Epithelial cell of esophagus (primary cell): ENCODE measurements at regions not wholly inside any gene's neighbourhood (a gene's known extent, or its start where the extent isn't known, plus 50 kb on each side); places are given as distances from the start of the nearest gene placed in this dataset.
A peak's percentile ranks its signal among the peaks of the same experiment; 100 is the strongest.

Experiments used
- DNase-seq: peaks from one replicate; pipeline ENCODE4 v3.0.0; 2010; ENCODE audit warnings: low read depth
- H3K4me3 ChIP-seq: 2 replicates; pipeline ENCODE4 v1.5.1; 2011; ENCODE audit warnings: mild to moderate bottlenecking, low read length, control low read depth
- TF ChIP-seq, protein P1 (sequence below): IDR thresholded peaks from 2 replicates; pipeline ENCODE4 v1.5.1; 2011; ENCODE audit warnings: low read depth, mild to moderate bottlenecking, low read length, control low read depth, inconsistent platforms; ENCODE audit not compliant: insufficient read depth; ENCODE audit errors: missing control alignments

DNA sequence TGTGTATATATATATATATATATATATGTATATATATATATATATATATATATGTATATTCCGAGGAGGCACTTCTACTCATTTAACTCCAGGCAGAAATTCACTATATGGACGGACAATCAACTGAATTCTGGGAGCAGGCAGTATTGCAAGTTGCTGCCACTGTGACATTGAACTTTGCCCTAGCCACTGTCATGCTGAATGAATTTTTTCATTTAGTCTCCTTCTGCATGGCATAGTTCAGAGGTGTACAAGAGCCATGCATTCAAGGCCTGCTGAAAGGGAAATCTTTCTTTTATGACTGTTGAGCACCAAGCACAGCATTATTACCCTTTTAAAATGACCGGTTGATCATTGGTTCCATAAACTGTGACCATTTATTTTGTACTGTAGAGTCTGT lies 176.2 kb upstream of the THRB start:
- DNase-seq, result no peak
- no peak overlapping the region for H3K4me3 ChIP-seq
- TF ChIP-seq, protein P1, sequence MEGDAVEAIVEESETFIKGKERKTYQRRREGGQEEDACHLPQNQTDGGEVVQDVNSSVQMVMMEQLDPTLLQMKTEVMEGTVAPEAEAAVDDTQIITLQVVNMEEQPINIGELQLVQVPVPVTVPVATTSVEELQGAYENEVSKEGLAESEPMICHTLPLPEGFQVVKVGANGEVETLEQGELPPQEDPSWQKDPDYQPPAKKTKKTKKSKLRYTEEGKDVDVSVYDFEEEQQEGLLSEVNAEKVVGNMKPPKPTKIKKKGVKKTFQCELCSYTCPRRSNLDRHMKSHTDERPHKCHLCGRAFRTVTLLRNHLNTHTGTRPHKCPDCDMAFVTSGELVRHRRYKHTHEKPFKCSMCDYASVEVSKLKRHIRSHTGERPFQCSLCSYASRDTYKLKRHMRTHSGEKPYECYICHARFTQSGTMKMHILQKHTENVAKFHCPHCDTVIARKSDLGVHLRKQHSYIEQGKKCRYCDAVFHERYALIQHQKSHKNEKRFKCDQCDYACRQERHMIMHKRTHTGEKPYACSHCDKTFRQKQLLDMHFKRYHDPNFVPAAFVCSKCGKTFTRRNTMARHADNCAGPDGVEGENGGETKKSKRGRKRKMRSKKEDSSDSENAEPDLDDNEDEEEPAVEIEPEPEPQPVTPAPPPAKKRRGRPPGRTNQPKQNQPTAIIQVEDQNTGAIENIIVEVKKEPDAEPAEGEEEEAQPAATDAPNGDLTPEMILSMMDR, result no peak

DNA sequence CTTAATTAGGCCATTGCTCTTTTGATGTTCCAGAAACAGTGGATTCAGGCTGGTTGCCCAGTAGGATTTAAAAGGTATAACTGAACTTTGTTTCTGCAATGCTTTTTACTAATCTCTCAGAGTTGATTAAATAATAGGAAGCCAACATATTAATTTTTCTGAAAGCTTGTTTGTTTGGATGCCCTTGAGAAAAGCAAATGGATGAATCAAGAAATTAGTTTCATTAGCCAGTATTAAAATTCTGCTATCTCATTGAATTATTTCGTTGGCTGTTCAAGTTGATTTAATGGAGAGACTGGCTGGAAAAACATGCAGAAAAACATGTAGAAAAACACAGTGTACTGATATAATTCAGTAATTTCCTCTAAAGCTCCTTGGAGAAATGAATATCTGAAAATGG lies 178.9 kb upstream of the THRB start:
- no peak for DNase-seq
- H3K4me3 ChIP-seq, result no peak overlapping the region
- TF ChIP-seq, protein P1, result no peak

DNA sequence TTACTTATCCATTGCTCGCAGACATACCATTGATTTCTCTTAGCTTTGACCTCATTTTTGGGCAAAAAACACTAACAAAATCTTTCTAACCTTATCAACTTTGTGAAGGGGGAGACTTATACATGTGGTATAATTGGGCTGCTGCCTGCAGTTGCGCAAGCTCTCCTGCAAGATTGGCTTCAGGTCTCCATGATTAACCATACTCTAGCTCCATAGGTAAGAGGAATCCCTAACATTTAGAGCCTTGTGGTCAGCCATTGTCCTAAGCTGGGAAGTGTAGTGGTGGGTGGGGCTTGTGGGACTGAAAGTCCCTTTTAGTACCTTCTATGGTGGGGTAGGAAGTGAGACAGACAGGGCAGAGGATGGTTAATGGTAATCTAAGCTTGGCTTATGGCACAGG lies 179.6 kb upstream of the THRB start:
- H3K4me3 ChIP-seq, result no peak overlapping the region
- TF ChIP-seq, protein P1, result no peak
- no peak for DNase-seq

DNA sequence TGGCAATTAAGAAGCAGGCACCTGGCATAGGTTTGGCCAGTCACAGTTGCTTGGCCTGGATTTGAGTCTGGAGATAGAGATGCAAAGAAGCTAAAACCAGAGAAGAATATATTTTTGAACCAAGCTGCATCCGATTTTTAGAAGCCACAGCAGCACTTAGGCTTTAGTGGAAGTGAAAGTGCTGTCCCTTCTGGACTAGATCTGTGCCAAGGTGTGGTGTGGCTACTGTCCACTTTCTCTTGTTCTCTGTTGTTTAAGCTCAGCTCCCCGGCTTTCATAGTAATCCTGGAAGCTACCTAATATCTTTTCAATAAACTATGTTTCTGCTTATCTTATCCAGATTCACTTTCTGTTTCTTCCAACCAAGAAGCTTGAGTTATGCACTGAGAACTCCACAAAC lies 183.4 kb upstream of the THRB start:
- no peak overlapping the region for H3K4me3 ChIP-seq
- DNase-seq, result no peak
- TF ChIP-seq, protein P1, result no peak

DNA sequence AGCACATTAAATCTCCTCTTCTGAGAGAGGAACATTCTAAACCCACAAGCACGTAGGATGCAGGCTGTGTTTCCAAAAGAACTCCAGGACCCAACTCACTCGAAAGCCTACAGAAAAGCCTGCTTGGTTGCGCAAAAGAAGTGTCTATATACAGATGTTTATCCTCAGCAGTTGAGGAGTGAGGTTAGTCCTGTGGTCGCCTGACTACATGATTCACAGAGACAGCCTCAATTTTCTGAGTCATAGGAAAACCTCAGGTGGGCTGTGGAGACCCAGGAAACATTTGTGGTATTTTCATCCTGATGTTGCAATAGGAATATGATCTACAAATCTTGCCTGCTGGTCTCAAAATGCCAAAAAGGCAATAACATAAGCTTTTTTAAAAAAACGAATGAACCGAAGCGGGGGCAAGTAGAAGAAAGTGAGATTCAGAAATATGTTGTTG lies 183.8 kb upstream of the THRB start:
- TF ChIP-seq, protein P1, result no peak
- no peak overlapping the region for H3K4me3 ChIP-seq
- DNase-seq, result peak; percentile 89

DNA sequence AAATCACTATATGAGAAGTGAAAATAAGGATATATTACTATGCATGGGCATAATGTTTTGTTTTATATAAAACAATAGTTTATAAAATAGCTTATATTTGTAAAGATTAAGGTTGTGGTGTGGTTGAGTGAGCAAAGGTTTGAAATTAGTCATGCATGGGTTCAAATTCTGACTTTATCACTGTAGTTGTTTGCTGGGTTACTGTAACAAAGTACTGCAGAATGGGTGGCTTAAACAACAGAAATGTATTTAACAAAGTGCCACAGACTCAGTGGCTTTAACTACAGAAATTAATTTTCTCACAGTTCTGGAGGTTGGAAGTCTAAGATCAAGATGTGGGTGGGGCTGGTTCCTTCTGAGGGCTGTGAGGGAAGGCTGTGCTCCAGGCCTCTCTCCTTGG lies 184.8 kb upstream of the THRB start:
- no peak overlapping the region for H3K4me3 ChIP-seq
- TF ChIP-seq, protein P1, result no peak
- DNase-seq, result no peak

DNA sequence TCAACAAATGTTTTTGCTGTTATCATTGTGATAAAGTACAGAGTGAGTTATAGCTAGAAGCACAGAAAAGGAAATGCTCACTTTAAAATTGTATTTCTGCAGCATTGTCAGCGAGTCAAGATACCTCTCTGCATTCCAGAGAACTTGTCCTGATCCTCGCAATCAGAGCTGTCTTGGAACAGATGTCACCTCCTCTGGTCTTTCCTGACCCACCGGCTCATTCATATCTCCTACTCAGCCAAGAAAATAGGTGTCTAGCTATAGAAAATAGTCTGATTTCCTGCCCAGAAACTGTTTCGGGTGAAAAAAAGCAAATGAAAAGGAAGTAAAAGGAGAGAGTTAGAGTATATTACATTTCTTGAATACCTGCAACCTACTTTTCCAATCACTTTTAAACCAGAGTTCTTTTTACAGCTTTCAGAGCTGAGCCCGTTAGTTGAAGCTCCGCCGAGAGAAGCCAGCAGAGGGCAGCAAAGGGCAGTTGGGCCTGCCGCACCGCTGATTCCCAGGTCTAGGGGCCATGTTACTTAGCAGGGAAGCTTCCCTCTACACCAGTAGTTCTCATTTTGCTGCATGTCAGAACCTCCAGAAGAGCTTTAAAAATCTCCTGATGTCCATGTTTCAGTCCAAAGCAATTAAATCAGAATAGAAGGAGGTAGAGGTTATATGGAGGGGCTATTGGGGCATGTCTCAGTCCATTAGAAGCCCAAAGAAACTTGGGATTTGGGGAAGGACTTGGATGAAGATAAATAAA lies 185.7 kb upstream of the THRB start:
- DNase-seq, result peak; percentile 61
- no peak overlapping the region for H3K4me3 ChIP-seq
- TF ChIP-seq, protein P1, result peak; percentile 90
